HG03342 (cell line): ENCODE measurements at regions not wholly inside any gene's neighbourhood (a gene's known extent, or its start where the extent isn't known, plus 50 kb on each side); places are given as distances from the start of the nearest gene placed in this dataset.

Experiments
- ATAC-seq: cut with Tn5 transposase; IDR thresholded peaks from one replicate; pipeline ENCODE4 v1.9.1; 2021; ENCODE audit warnings: mild to moderate bottlenecking, moderate library complexity; ENCODE audit not compliant: unreplicated experiment

GRCh38 chr14:87816416-87816815 lies 176.6 kb downstream of the GALC start:
- no peak for ATAC-seq

- ATAC-seq: no peak
Measured at GRCh38 chr14:87815121-87815520, 177.9 kb downstream of the GALC start.

GRCh38 chr14:87813686-87814085 lies 179.3 kb downstream of the GALC start:
- no peak for ATAC-seq

DNA sequence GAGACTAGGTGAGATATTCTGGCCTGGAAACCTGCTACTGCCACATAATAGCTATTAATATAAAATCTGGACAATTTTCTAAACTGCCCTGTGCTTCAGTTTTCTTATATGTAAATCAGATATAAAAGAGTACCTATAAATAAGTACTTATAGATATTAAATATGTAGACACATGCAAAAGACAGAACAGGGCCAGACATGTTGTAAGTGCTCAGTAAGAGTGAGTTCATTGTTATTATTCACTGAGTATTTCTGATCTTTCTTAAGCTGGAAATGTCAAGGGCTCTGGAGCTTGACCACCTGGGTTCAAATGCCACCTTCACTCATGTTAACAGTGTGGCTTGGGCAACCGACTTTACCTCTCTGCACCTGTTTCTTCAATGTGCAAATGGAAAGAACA lies 179.8 kb downstream of the GALC start:
- ATAC-seq: no peak

DNA sequence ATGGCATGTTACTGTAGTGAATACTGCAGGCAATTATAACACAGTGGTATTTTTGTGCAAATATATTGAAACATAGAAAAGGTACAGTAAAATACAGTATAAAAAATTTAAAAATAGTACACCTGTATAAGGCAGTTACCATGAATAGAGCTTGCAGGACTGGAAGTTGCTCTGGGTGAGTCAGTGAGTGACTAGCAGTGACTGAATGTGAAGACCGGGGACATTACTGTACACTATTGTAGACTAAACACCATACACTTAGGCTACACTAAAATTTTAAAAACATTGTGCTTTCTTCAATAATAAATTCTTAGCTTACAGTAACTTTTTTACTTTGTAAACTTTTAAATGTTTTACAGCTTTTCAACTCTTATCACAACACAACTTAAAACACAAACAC lies 181.7 kb downstream of the GALC start:
- ATAC-seq: no peak

DNA sequence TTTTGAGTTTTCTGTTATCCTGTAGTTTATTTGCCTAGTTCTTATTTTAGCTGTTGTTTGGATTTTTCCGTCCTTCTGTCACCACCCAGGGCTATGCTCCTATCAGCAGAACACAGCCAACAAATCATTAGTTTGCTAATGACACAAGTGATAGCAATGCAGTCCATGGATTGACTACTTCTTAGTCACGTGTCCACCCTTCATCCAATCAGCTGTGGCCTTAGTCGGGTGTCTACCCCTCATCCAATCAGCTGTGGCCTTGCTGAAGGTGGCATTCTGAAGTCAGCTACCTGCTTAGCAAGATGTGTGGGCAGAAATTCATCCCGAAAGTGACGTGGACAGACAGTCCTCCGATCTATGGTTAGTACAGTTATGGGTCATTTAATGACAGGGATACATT lies 182.3 kb downstream of the GALC start:
- no peak for ATAC-seq

- no peak for ATAC-seq
Measured at GRCh38 chr14:87809261-87809660, 183.7 kb downstream of the GALC start.

DNA sequence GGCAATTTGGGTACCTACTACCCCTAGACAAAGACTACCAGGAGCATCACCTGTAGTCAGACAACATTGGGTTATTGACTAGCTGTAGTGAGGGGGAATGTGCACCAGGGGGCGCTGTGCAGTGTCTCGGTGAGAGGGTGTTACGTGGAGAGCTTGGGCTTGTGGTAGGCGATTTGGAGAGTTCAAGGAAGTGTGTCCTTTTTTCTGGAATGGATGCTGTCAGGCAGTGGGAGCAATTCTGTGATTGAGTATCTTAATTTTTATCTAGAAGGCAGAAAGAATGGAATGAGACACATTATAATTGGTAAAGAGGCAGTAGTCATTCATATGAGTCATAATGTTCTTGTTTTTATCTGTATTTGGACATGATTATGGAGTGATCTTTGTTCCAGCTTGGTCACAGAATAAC lies 187.7 kb downstream of the GALC start:
- ATAC-seq: peak; percentile 76

GRCh38 chr14:87800216-87800615 lies 192.8 kb downstream of the GALC start:
- no peak for ATAC-seq

- no peak for ATAC-seq
Measured at GRCh38 chr14:87799400-87799799, 193.6 kb downstream of the GALC start.

GRCh38 chr14:87797001-87797400 lies 196.0 kb downstream of the GALC start:
- ATAC-seq: no peak

GRCh38 chr14:87794561-87794960 lies 198.4 kb downstream of the GALC start:
- ATAC-seq: no peak

GRCh38 chr14:87785897-87786296 lies 207.1 kb downstream of the GALC start:
- peak; percentile 66 for ATAC-seq

- no peak for ATAC-seq
Measured at GRCh38 chr14:87784386-87784785, 208.6 kb downstream of the GALC start.

- ATAC-seq: no peak
Measured at GRCh38 chr14:87783071-87783470, 209.9 kb downstream of the GALC start.

- ATAC-seq: no peak
Measured at GRCh38 chr14:87772854-87773253, 220.1 kb downstream of the GALC start.

DNA sequence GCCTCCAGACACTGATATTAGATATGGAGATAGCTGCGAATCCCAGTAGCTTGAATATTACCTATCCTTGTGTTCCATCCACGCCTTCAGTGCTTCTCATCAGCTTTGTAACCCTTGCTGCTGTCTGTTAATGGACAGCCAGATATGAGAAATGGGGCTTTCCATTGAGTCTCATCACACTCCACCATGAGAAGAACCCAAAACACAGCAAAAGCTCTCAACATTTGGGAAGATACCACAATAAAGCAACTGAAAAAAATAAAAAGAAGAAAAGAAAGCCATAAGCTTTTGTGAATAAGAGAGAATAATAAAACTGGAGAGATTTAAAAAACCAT lies 225.4 kb downstream of the GALC start:
- peak; percentile 83 for ATAC-seq

DNA sequence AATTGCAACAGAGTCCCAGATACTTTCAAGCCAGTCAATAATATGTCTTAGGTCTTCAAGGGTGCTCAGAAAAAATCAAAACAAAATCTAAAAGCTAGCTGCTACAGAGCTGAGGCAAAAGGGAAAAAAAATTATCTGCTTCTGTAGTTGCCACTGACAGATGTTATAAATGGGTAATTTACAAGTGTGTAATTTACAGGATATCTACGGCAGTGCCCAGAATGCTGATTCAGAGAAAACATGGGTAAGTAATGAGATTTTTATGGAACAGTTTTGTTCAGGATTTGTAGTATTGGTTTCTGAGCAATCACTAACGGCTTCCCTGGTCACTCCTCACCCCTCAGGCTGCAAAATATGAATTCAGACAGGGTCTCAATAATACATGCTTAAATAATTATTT lies 234.1 kb downstream of the GALC start:
- ATAC-seq: no peak

- no peak for ATAC-seq
Measured at GRCh38 chr14:87756661-87757060, 236.3 kb downstream of the GALC start.

DNA sequence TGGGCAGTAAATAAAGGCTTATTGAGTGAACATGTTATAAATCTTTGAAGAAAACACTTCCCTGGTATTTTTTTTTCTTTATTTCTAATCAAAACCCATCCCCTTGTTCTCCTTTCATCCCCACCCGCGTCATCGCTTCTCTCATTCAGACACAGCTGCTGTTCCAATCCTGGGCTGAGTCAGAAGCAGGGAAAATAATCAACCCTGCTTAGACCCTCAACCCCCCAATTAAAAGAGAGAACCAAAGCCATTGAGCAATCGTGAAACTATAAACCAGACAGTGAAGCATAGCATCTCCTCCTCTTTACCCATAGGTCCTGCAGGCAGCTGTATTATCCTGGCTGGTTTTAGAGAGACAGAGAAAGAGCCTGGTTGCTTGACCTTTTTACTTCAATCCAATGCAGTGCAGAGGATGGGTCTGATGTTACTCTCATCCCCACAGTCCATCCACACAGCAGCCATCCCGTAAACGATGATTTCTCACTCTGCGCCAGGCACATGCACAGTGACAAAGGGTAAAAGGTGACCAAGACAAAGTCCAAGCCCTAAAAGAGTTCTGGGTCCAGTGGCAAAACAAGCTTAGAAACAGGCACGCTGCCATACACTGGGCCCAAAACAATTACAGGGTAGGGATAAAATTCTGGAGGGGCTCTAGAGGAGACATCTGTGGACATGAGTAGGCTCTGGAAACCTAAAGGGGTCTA lies 238.3 kb downstream of the GALC start:
- ATAC-seq: no peak

GRCh38 chr14:87748558-87748957 lies 244.4 kb downstream of the GALC start:
- no peak for ATAC-seq

DNA sequence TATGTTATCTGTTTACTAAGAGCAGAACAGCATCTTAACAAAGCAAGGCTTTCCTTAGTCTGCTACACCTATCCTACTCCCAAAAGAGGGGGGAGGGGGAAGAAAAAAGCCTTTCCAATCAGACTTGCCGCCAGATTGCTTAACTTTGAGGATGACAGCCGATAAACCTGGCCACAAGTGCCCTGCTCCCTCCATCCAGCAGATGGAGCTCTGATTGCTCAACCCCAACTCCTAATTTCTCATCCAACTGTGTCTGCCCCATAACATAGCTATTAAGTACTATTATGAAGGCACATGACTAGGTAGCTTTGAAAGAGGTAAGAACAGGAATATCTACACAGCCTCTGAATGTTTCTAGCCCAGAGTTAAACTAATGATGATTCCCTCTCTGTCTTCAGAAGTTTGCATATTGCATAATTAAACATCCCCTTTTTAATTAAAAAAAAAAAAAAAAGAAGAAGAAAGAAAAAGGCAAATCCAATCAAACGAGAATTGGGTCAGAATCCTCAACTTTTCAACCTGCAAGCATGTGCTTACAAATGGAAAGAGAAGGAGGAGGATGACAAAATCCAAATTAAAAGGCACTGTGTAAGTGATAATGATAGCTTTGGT lies 247.4 kb downstream of the GALC start:
- peak; percentile 76 for ATAC-seq
